ENCODE measurements at regions not wholly inside any gene's neighbourhood (a gene's known extent, or its start where the extent isn't known, plus 50 kb on each side); places are given as distances from the start of the nearest gene placed in this dataset.

- 93% methylated on average over 1 of the region's 1 CpG for WGBS
- H3K36me3 ChIP-seq, result no peaks in the 10 kb centered on the region
- no peaks in the 10 kb centered on the region for H3K27me3 ChIP-seq
- H3K4me1 ChIP-seq, result peaks cover 7% of the 10 kb centered on the region
- DNase-seq (ENCODE audit: low spot score in 2 of 2), result no peak
- no peak overlapping the region for H3K4me3 ChIP-seq
- H3K27ac ChIP-seq, result no peak overlapping the region
- H3K9me3 ChIP-seq, result no peaks in the 10 kb centered on the region
- TF ChIP-seq POLR2AphosphoS5 (IDR thresholded peaks at IDR 0.05) (no peak), EP300 (IDR thresholded peaks at IDR 0.05) (no peak), CTCF (IDR thresholded peaks at IDR 0.05) (no peak), POLR2A (IDR thresholded peaks at IDR 0.05) (no peak)
Measured at GRCh38 chr7:115137816-115138215, 215.9 kb downstream of the MDFIC start.

GRCh38 chr7:115136796-115137443 lies 215.0 kb downstream of the MDFIC start:
- Histone ChIP-seq H3K4me1 (peaks cover 7% of the 10 kb centered on the region), H3K27me3 (no peaks in the 10 kb centered on the region), H3K36me3 (no peaks in the 10 kb centered on the region), H3K4me3 (no peak overlapping the region), H3K9me3 (no peaks in the 10 kb centered on the region), H3K27ac (no peak overlapping the region)
- DNase-seq (ENCODE audit: low spot score in 2 of 2), result no peak
- 70% methylated on average over 3 of the region's 3 CpGs for WGBS
- no peak for TF ChIP-seq POLR2A (IDR thresholded peaks at IDR 0.05)
- no peak for TF ChIP-seq CTCF (IDR thresholded peaks at IDR 0.05)
- no peak for TF ChIP-seq POLR2AphosphoS5 (IDR thresholded peaks at IDR 0.05)
- TF ChIP-seq EP300 (IDR thresholded peaks at IDR 0.05), result no peak

GRCh38 chr7:115135769-115136410 lies 214.0 kb downstream of the MDFIC start:
- H3K27me3 ChIP-seq, result no peaks in the 10 kb centered on the region
- 61% methylated on average over 1 of the region's 1 CpG for WGBS
- no peaks in the 10 kb centered on the region for H3K9me3 ChIP-seq
- H3K4me1 ChIP-seq, result peaks cover 7% of the 10 kb centered on the region
- no peak overlapping the region for H3K4me3 ChIP-seq
- H3K27ac ChIP-seq, result no peak overlapping the region
- no peak for DNase-seq (ENCODE audit: low spot score in 2 of 2)
- H3K36me3 ChIP-seq, result no peaks in the 10 kb centered on the region
- TF ChIP-seq POLR2A (IDR thresholded peaks at IDR 0.05) (no peak), CTCF (IDR thresholded peaks at IDR 0.05) (no peak), POLR2AphosphoS5 (IDR thresholded peaks at IDR 0.05) (no peak), EP300 (IDR thresholded peaks at IDR 0.05) (no peak)

- TF ChIP-seq POLR2AphosphoS5 (IDR thresholded peaks at IDR 0.05) (no peak), EP300 (IDR thresholded peaks at IDR 0.05) (no peak), POLR2A (IDR thresholded peaks at IDR 0.05) (no peak)
- no peaks in the 10 kb centered on the region for H3K27me3 ChIP-seq
- peaks cover 7% of the 10 kb centered on the region for H3K4me1 ChIP-seq
- no peaks in the 10 kb centered on the region for H3K9me3 ChIP-seq
- 36% methylated on average over 4 of the region's 4 CpGs for WGBS
- DNase-seq (ENCODE audit: low spot score in 2 of 2), result no peak
- no peak overlapping the region for H3K4me3 ChIP-seq
- no peak overlapping the region for H3K27ac ChIP-seq
- no peaks in the 10 kb centered on the region for H3K36me3 ChIP-seq
Measured at GRCh38 chr7:115135146-115135545, 213.3 kb downstream of the MDFIC start.

GRCh38 chr7:115133248-115133647 lies 211.4 kb downstream of the MDFIC start:
- no peak for DNase-seq (ENCODE audit: low spot score in 2 of 2)
- Histone ChIP-seq H3K27me3 (no peaks in the 10 kb centered on the region), H3K4me1 (peaks cover 7% of the 10 kb centered on the region), H3K36me3 (no peaks in the 10 kb centered on the region), H3K4me3 (no peak overlapping the region), H3K9me3 (no peaks in the 10 kb centered on the region), H3K27ac (no peak overlapping the region)
- TF ChIP-seq EP300 (IDR thresholded peaks at IDR 0.05) (no peak), POLR2AphosphoS5 (IDR thresholded peaks at IDR 0.05) (no peak), CTCF (IDR thresholded peaks at IDR 0.05) (no peak)
- 87% methylated on average over 5 of the region's 5 CpGs for WGBS

Measured in suprapubic skin (tissue), 4 donors.